VCaP (cell line): ENCODE measurements at regions not wholly inside any gene's neighbourhood (a gene's known extent, or its start where the extent isn't known, plus 50 kb on each side); places are given as distances from the start of the nearest gene placed in this dataset.

Source experiments
- H3K27ac ChIP-seq: fragments of 450-650 bp; 2 replicates; pipeline ENCODE4 v1.5.1; 2017
- CTCF ChIP-seq: fragments of 450-650 bp; conservative IDR thresholded peaks from 2 replicates; pipeline ENCODE4 v1.5.1; 2017; ENCODE audit warnings: mild to moderate bottlenecking, moderate library complexity

- no peak for TF ChIP-seq CTCF
- no peak overlapping the region for H3K27ac ChIP-seq
Measured at GRCh38 chr5:57408285-57408684, 74.3 kb downstream of the ACTBL2 start.

GRCh38 chr5:57407391-57407790, 75.2 kb downstream of the ACTBL2 start:
- TF ChIP-seq CTCF: no peak
- no peak overlapping the region for H3K27ac ChIP-seq

- no peak overlapping the region for H3K27ac ChIP-seq
- TF ChIP-seq CTCF: no peak
Measured at GRCh38 chr5:57406641-57407040, 76.0 kb downstream of the ACTBL2 start.

- no peak for TF ChIP-seq CTCF
- H3K27ac ChIP-seq: no peak overlapping the region
Measured at GRCh38 chr5:57405984-57406383, 76.6 kb downstream of the ACTBL2 start.

GRCh38 chr5:57402761-57403160, 79.8 kb downstream of the ACTBL2 start:
- TF ChIP-seq CTCF: no peak

GRCh38 chr5:57402348-57402747, 80.3 kb downstream of the ACTBL2 start:
- H3K27ac ChIP-seq: no peak overlapping the region
- TF ChIP-seq CTCF: no peak

More at GRCh38 chr5:57402761-57403160, 79.8 kb downstream of the ACTBL2 start:
- no peak overlapping the region for H3K27ac ChIP-seq

- H3K27ac ChIP-seq: no peak overlapping the region
- no peak for TF ChIP-seq CTCF
Measured at GRCh38 chr5:57398413-57399093, 84.1 kb downstream of the ACTBL2 start.
